B cell (primary cell): ENCODE measurements at regions not wholly inside any gene's neighbourhood (a gene's known extent, or its start where the extent isn't known, plus 50 kb on each side); places are given as distances from the start of the nearest gene placed in this dataset.

Experiments
- ATAC-seq: fragments of 200-7000 bp; cut with Tn5 transposase; one replicate; pipeline ENCODE4 v1.10.0; 2021; ENCODE audit warnings: low read depth, mild to moderate bottlenecking, moderate number of reproducible peaks, moderate library complexity
- CTCF ChIA-PET: fragments of 350-600 bp; sonication (Branson Sonifier 250); formaldehyde crosslinking; loops from one replicate; lab custom pipeline; 2021; ENCODE audit warnings: antibody characterized with exemption, inconsistent platforms; lab: Charles Lee
- POLR2A ChIA-PET: fragments of 350-600 bp; sonication (Branson Sonifier 250); formaldehyde crosslinking; loops from one replicate; lab custom pipeline; 2021; ENCODE audit warnings: antibody characterized with exemption; lab: Charles Lee
- DNase-seq: peaks from one replicate; pipeline ENCODE4 v3.0.0; 2013
- H2AFZ ChIP-seq: 2 replicates; pipeline ENCODE4 v1.6.1; 2012; ENCODE audit warnings: mild to moderate bottlenecking, low read depth, low read length; ENCODE audit not compliant: insufficient read depth, poor library complexity, severe bottlenecking
- H3K27ac ChIP-seq, 2 donors: 1 replicate in 1 of 2; 2 replicates in 1 of 2; pipeline ENCODE4 v1.5.1; 2012 to 2013; ENCODE audit warnings: low read length in 2 of 2, mild to moderate bottlenecking in 2 of 2, moderate library complexity in 1 of 2
- H3K27me3 ChIP-seq, 4 experiments: fragments of 200-600 bp in 1 of 4; sonication (generic) in 1 of 4; replicated peaks in 1 of 4; 1 replicate in 2 of 4; 2 replicates in 2 of 4; pipeline versions ENCODE4 v1.6.1 to v1.7.0; 2013 to 2016; ENCODE audit warnings: low read length in 3 of 4, mild to moderate bottlenecking in 2 of 4, mixed read lengths in 1 of 4, moderate library complexity in 1 of 4; ENCODE audit not compliant: insufficient read depth in 4 of 4, control insufficient read depth in 3 of 4; ENCODE audit errors: control extremely low read depth in 1 of 4
- H3K36me3 ChIP-seq, 2 experiments: replicated peaks in 1 of 2; 1 replicate in 1 of 2; 2 replicates in 1 of 2; pipeline versions ENCODE4 v1.6.1 to v1.7.1; 2013; ENCODE audit warnings: low read length in 1 of 2; ENCODE audit not compliant: insufficient read depth in 2 of 2, control insufficient read depth in 1 of 2; ENCODE audit errors: control extremely low read depth in 1 of 2, extremely low read depth in 1 of 2
- H3K4me1 ChIP-seq, 2 donors: fragments of 200-600 bp in 1 of 2; sonication (generic) in 1 of 2; 1 replicate in 1 of 2; 2 replicates in 1 of 2; pipeline versions ENCODE4 v1.5.1 to v1.6.1; 2013 to 2017; ENCODE audit warnings: low read length in 2 of 2; ENCODE audit not compliant: control insufficient read depth in 2 of 2, insufficient read depth in 2 of 2
- H3K4me2 ChIP-seq: replicated peaks from 2 replicates; pipeline ENCODE3; 2012; ENCODE audit warnings: mild to moderate bottlenecking, low read depth, low read length; ENCODE audit not compliant: poor library complexity, severe bottlenecking
- H3K4me3 ChIP-seq, 5 experiments: fragments of 200-600 bp in 1 of 5; sonication (generic) in 1 of 5; 1 replicate in 3 of 5; 2 replicates in 2 of 5; pipeline versions ENCODE4 v1.5.1 to v1.7.0; 2011 to 2016; ENCODE audit warnings: low read length in 4 of 5, mild to moderate bottlenecking in 4 of 5, low read depth in 2 of 5, control low read depth in 1 of 5, moderate library complexity in 1 of 5; ENCODE audit not compliant: insufficient read depth in 1 of 5; ENCODE audit errors: control extremely low read depth in 1 of 5, extremely low read depth in 1 of 5
- H3K79me2 ChIP-seq: fragments of 200-600 bp; sonication (generic); one replicate; pipeline ENCODE4 v1.6.0; 2016; ENCODE audit warnings: low read length; ENCODE audit not compliant: control insufficient read depth, insufficient read depth
- H3K9ac ChIP-seq: fragments of 200-600 bp; sonication (generic); 2 replicates; pipeline ENCODE4 v1.6.1; 2017; ENCODE audit warnings: mild to moderate bottlenecking, low read length, moderate library complexity
- H3K9me3 ChIP-seq, 3 donors: one replicate each; pipeline versions ENCODE4 v1.6.1 to v1.7.1; 2013; ENCODE audit warnings: low read length in 2 of 3; ENCODE audit not compliant: control insufficient read depth in 2 of 3, insufficient read depth in 1 of 3; ENCODE audit errors: control extremely low read depth in 1 of 3
- H4K20me1 ChIP-seq: 2 replicates; pipeline ENCODE4 v1.6.0; 2012; ENCODE audit warnings: mild to moderate bottlenecking, low read length; ENCODE audit not compliant: insufficient read depth, control insufficient read depth, poor library complexity, severe bottlenecking
- H3K27ac Mint-ChIP-seq: one replicate; pipeline ENCODE4 v1.8.0; 2021; ENCODE audit warnings: mixed read lengths
- H3K27me3 Mint-ChIP-seq: one replicate; pipeline ENCODE4 v1.8.0; 2021; ENCODE audit warnings: mixed read lengths
- H3K4me1 Mint-ChIP-seq: one replicate; pipeline ENCODE4 v1.8.0; 2021; ENCODE audit warnings: mixed read lengths
- H3K4me3 Mint-ChIP-seq: one replicate; pipeline ENCODE4 v1.8.0; 2021; ENCODE audit warnings: mixed read lengths
- H3K9me3 Mint-ChIP-seq: one replicate; pipeline ENCODE4 v1.8.0; 2022; ENCODE audit warnings: mixed read lengths; ENCODE audit not compliant: insufficient read depth
- CTCF ChIP-seq: fragments of 200-600 bp; IDR thresholded peaks from one replicate; pipeline ENCODE4 v1.8.0; 2022; ENCODE audit warnings: antibody characterized with exemption, mild to moderate bottlenecking
- EZH2 ChIP-seq: IDR thresholded peaks from 2 replicates; pipeline ENCODE4 v1.6.1; 2012; ENCODE audit warnings: borderline replicate concordance, low read depth, mild to moderate bottlenecking, moderate library complexity, low read length; ENCODE audit not compliant: insufficient read depth, poor library complexity, severe bottlenecking
- WGBS: methylation state at CpG from one replicate; pipeline ENCODE4 v1.1.5; 2013; ENCODE audit warnings: missing lambda C conversion rate; ENCODE audit not compliant: insufficient coverage; 5-methylcytosine and 5-hydroxymethylcytosine counted together
- intact Hi-C: fragments of 100-400 bp; cut with micrococcal nuclease; formaldehyde crosslinking; loops from one replicate; pipeline ENCODE4 v1.10.0; 2022

- ATAC-seq (peak; percentile 36), DNase-seq (peak; percentile 45)
- no peak overlapping the region for H3K4me2 ChIP-seq
Observed at GRCh38 chr10:6647811-6648526, 67.9 kb upstream of the PRKCQ start.

More at GRCh38 chr10:6647811-6648526, 67.9 kb upstream of the PRKCQ start:
- H3K9ac ChIP-seq, result no peak overlapping the region
- no peaks in the 10 kb centered on the region for H3K36me3 ChIP-seq
- Mint-ChIP-seq H3K27ac (no peak overlapping the region), H3K9me3 (no peaks in the 10 kb centered on the region), H3K4me3 (no peak overlapping the region), H3K4me1 (no peaks in the 10 kb centered on the region), H3K27me3 (peaks cover 22% of the 10 kb centered on the region)
- H3K27ac ChIP-seq, result no peak overlapping the region
- no peak overlapping the region for H3K4me3 ChIP-seq
- no peak for TF ChIP-seq EZH2
- peak; percentile 81 for TF ChIP-seq CTCF
- no peaks in the 10 kb centered on the region for H3K79me2 ChIP-seq
- H3K27me3 ChIP-seq, result peaks cover 0 to 8% (median 0%) of the 10 kb centered on the region in 4 experiments
- ChIA-PET CTCF (interaction anchor here (0.6 kb wide), 1 partner anchor 69 kb away, joined by 3 read pairs; no protein-coding TSS in a partner anchor), POLR2A (no interaction called here)
- no peak overlapping the region for H2AFZ ChIP-seq
- 64% methylated on average over 11 of the region's 13 CpGs for WGBS
- peaks cover 0 to 3% of the 10 kb centered on the region in 2 donors for H3K4me1 ChIP-seq
- H3K9me3 ChIP-seq, result peaks cover 0 to 5% (median 0%) of the 10 kb centered on the region in 3 donors
- intact Hi-C loops, result no loop called here
- H4K20me1 ChIP-seq, result no peaks in the 10 kb centered on the region
